Mesenchymal stem cell (in vitro differentiated cells and primary cell): ENCODE measurements at regions not wholly inside any gene's neighbourhood (a gene's known extent, or its start where the extent isn't known, plus 50 kb on each side); places are given as distances from the start of the nearest gene placed in this dataset.
A peak's percentile ranks its signal among the peaks of the same experiment; 100 is the strongest.
"Not testable (repeated sequence)": the region's sequence is repeated elsewhere in the genome, so short reads cannot be mapped to it uniquely, and the experiment has no call there.

Source experiments
- DNase-seq: peaks from one replicate; pipeline ENCODE4 v3.0.0-alpha.2; 2013
- H2AFZ ChIP-seq: one replicate; pipeline ENCODE4 v1.6.1; 2013; ENCODE audit warnings: low read depth, mild to moderate bottlenecking, control low read depth, inconsistent platforms, low read length, moderate library complexity
- H2AK5ac ChIP-seq: 2 replicates; pipeline ENCODE4 v1.6.1; 2013; ENCODE audit warnings: low read length, moderate library complexity, mild to moderate bottlenecking, inconsistent platforms; ENCODE audit not compliant: severe bottlenecking
- H2BK120ac ChIP-seq: one replicate; pipeline ENCODE4 v1.6.1; 2013; ENCODE audit warnings: low read depth, mild to moderate bottlenecking, inconsistent platforms, low read length, moderate library complexity
- H2BK12ac ChIP-seq, 2 experiments: one replicate each; pipeline ENCODE4 v1.6.1; 2013; ENCODE audit warnings: inconsistent platforms in 2 of 2, low read length in 2 of 2, mild to moderate bottlenecking in 2 of 2, moderate library complexity in 2 of 2, control low read depth in 1 of 2
- H2BK15ac ChIP-seq: one replicate; pipeline ENCODE4 v1.6.1; 2013; ENCODE audit warnings: mild to moderate bottlenecking, low read depth, inconsistent platforms; ENCODE audit not compliant: poor library complexity, severe bottlenecking
- H2BK5ac ChIP-seq: 2 replicates; pipeline ENCODE4 v1.6.1; 2013; ENCODE audit warnings: low read depth, mild to moderate bottlenecking, low read length, control low read depth, inconsistent platforms; ENCODE audit not compliant: poor library complexity, severe bottlenecking
- H3K14ac ChIP-seq, 2 experiments: one replicate each; pipeline ENCODE4 v1.6.1; 2013; ENCODE audit warnings: inconsistent platforms in 2 of 2, low read length in 2 of 2, control low read depth in 1 of 2, mild to moderate bottlenecking in 1 of 2, moderate library complexity in 1 of 2
- H3K18ac ChIP-seq, 2 experiments: one replicate each; pipeline ENCODE4 v1.6.1; 2013; ENCODE audit warnings: inconsistent platforms in 2 of 2, low read length in 2 of 2, control low read depth in 1 of 2, low read depth in 1 of 2, mild to moderate bottlenecking in 1 of 2
- H3K23ac ChIP-seq, 2 experiments: one replicate each; pipeline ENCODE4 v1.6.1; 2013; ENCODE audit warnings: inconsistent platforms in 2 of 2, low read length in 2 of 2, mild to moderate bottlenecking in 2 of 2, moderate library complexity in 2 of 2, control low read depth in 1 of 2
- H3K27ac ChIP-seq: 2 replicates; pipeline ENCODE4 v1.5.1; 2013; ENCODE audit warnings: mild to moderate bottlenecking, moderate library complexity, low read length, control low read depth, inconsistent platforms; ENCODE audit not compliant: poor library complexity, severe bottlenecking
- H3K27me3 ChIP-seq, 2 experiments: 2 replicates each; pipeline versions ENCODE4 v1.6.1 to v1.7.0; 2013; ENCODE audit warnings: low read length in 2 of 2, mild to moderate bottlenecking in 2 of 2, moderate library complexity in 2 of 2, control low read depth in 1 of 2, inconsistent platforms in 1 of 2; ENCODE audit not compliant: control insufficient read depth in 1 of 2, insufficient read depth in 1 of 2
- H3K36me3 ChIP-seq, 2 experiments: 2 replicates each; pipeline versions ENCODE4 v1.6.1 to v1.7.0; 2013; ENCODE audit warnings: low read length in 2 of 2, control low read depth in 1 of 2, inconsistent platforms in 1 of 2, low read depth in 1 of 2, mild to moderate bottlenecking in 1 of 2; ENCODE audit not compliant: insufficient read depth in 2 of 2, control insufficient read depth in 1 of 2
- H3K4ac ChIP-seq, 2 experiments: one replicate each; pipeline ENCODE4 v1.6.1; 2013; ENCODE audit warnings: inconsistent platforms in 2 of 2, low read length in 2 of 2, mild to moderate bottlenecking in 2 of 2, moderate library complexity in 2 of 2, control low read depth in 1 of 2, low read depth in 1 of 2
- H3K4me1 ChIP-seq: 2 replicates; pipeline ENCODE4 v1.6.1; 2013; ENCODE audit warnings: low read depth, low read length, control low read depth; ENCODE audit not compliant: control insufficient read depth, insufficient read depth
- H3K4me2 ChIP-seq: 2 replicates; pipeline ENCODE4 v1.6.1; 2013; ENCODE audit warnings: low read length, mild to moderate bottlenecking, inconsistent platforms; ENCODE audit not compliant: poor library complexity, severe bottlenecking
- H3K4me3 ChIP-seq, 2 experiments: 2 replicates each; pipeline versions ENCODE4 v1.5.1 to v1.7.0; 2013; ENCODE audit warnings: low read length in 2 of 2, mild to moderate bottlenecking in 2 of 2, control low read depth in 1 of 2, low read depth in 1 of 2; ENCODE audit not compliant: insufficient read depth in 1 of 2
- H3K79me1 ChIP-seq: replicated peaks from 2 replicates; pipeline ENCODE4 v1.6.1; 2013; ENCODE audit warnings: mild to moderate bottlenecking, control low read depth, low read length, inconsistent platforms; ENCODE audit not compliant: poor library complexity, severe bottlenecking
- H3K9ac ChIP-seq: 2 replicates; pipeline ENCODE4 v1.7.0; 2013; ENCODE audit warnings: mild to moderate bottlenecking, low read length, moderate library complexity
- H3K9me3 ChIP-seq: 2 replicates; pipeline ENCODE4 v1.7.0; 2013; ENCODE audit warnings: mild to moderate bottlenecking, low read length; ENCODE audit not compliant: control insufficient read depth
- H4K8ac ChIP-seq: one replicate; pipeline ENCODE4 v1.6.1; 2013; ENCODE audit warnings: inconsistent platforms, mild to moderate bottlenecking, low read length, moderate library complexity
- H4K91ac ChIP-seq: one replicate; pipeline ENCODE4 v1.6.1; 2013; ENCODE audit warnings: mild to moderate bottlenecking, low read length, inconsistent platforms
- WGBS: methylation state at CpG from one replicate; pipeline ENCODE4 v1.1.7; 2013; ENCODE audit warnings: mixed read lengths; 5-methylcytosine and 5-hydroxymethylcytosine counted together

DNA sequence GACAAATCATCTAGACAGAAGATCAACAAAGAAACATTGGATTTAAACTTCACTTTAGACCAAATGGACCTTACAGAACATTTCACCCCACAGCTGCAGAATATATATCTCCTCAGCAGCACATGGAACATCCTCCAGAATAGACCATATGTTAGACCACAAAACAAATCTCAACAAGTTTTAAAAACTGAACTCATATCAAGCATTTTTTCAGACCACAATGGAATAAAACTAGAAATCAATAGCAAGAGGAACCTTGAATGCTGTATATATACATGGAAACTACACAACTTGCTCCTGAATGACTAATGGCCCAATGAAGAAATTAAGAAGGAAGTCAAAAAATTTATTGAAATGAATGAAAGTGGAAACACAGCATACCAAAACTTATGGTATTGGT, 157.7 kb downstream of the MTERF1 start:
- Histone ChIP-seq H4K8ac (no peak overlapping the region), H3K14ac (no peak overlapping the region), H3K18ac (no peak overlapping the region), H2BK120ac (no peak overlapping the region), H3K4me2 (no peak overlapping the region), H4K91ac (no peak overlapping the region), H3K27me3 (no peaks in the 10 kb centered on the region), H3K4me1 (no peaks in the 10 kb centered on the region), H2BK5ac (no peak overlapping the region), H3K23ac (no peak overlapping the region), H3K79me1 (no peaks in the 10 kb centered on the region), H2AFZ (no peak overlapping the region), H2BK15ac (no peak overlapping the region), H2BK12ac (no peak overlapping the region), H3K9ac (no peak overlapping the region), H3K36me3 (no peaks in the 10 kb centered on the region), H3K27ac (no peak overlapping the region), H2AK5ac (no peak overlapping the region), H3K4ac (no peak overlapping the region), H3K9me3 (peaks cover 7% of the 10 kb centered on the region), H3K4me3 (no peak overlapping the region)
- DNase-seq, result no peak

DNA sequence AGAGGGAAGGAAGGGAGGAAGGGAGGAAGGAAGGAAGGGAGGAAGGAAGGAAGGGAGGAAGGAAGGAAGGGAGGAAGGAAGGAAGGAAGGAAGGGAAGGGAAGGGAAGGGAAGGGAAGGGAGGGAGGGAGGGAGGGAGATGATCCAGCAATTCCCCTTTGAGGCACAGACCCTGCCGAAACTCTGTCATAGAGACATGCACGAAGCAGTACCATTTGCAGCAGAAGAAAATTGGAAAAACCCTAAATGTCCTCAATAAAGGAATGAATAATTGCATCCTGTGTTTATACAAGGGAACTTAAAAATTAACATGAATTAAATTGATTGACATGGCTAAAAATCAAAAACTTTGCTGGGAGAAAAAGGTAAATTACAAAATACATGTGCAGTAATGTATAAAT, 151.5 kb downstream of the MTERF1 start:
- H3K36me3 ChIP-seq, H2AFZ ChIP-seq, H3K9ac ChIP-seq, H3K79me1 ChIP-seq, H2BK12ac ChIP-seq, H2BK120ac ChIP-seq, DNase-seq, H2BK5ac ChIP-seq, H2AK5ac ChIP-seq, H3K27me3 ChIP-seq, H3K9me3 ChIP-seq, H3K4me1 ChIP-seq, H3K4me3 ChIP-seq, H3K14ac ChIP-seq, H2BK15ac ChIP-seq, H3K27ac ChIP-seq, H4K8ac ChIP-seq, H3K4me2 ChIP-seq, H3K4ac ChIP-seq, H4K91ac ChIP-seq, H3K18ac ChIP-seq, H3K23ac ChIP-seq: not testable (repeated sequence)
- no CpG with 5 or more reads among the region's 2 CpGs for WGBS

DNA sequence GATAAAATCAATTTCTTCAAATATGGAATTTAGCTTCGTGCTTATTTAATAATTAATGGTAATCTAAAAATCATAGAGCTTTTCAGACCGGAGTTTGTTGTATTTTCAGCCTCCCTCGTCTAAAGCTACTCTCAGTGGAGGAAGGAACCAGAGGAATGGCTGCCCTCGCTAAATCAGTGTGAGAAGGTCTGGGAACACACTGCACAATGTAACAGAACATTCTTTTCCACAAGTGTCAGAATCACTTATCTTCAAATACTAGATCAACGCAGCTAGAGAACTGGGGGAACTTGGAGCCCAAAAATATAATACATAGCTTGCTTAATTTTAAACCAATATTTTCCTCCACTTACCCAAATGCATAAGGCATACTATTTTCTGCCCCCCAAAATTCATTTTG, 148.5 kb downstream of the MTERF1 start:
- Histone ChIP-seq H3K36me3 (no peaks in the 10 kb centered on the region), H3K27ac (no peak overlapping the region), H2AK5ac (no peak overlapping the region), H3K4me3 (no peak overlapping the region), H4K8ac (no peak overlapping the region), H2AFZ (no peak overlapping the region), H3K4me1 (no peaks in the 10 kb centered on the region), H3K9ac (no peak overlapping the region), H3K18ac (no peak overlapping the region), H3K4ac (no peak overlapping the region), H3K27me3 (no peaks in the 10 kb centered on the region), H3K79me1 (no peaks in the 10 kb centered on the region), H3K9me3 (peaks cover 11% of the 10 kb centered on the region), H2BK5ac (no peak overlapping the region), H3K4me2 (no peak overlapping the region), H2BK15ac (no peak overlapping the region), H2BK12ac (no peak overlapping the region), H3K14ac (no peak overlapping the region), H2BK120ac (no peak overlapping the region), H4K91ac (no peak overlapping the region), H3K23ac (no peak overlapping the region)
- WGBS, result 78% methylated on average over 4 of the region's 5 CpGs
- no peak for DNase-seq

DNA sequence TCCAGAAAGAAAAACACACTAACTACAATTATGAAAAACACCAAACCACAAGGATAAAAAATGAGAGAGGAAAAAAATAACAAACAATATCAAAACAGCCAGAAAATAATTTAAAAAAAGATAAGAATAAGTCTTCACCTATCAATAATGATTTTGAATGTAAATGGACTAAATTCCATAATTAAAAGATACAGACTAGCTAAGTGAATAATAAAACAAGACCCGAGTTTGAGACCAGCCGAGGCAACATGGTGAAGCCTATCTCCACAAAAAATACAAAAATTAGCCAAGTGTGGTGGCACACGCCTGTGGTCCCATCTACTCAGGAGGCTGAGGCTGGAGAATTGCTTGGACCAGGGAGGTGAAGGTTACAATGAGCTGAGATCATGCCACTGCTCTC, 131.1 kb downstream of the MTERF1 start:
- H2BK15ac ChIP-seq, result no peak overlapping the region
- H3K27me3 ChIP-seq, result peaks cover 0 to 7% of the 10 kb centered on the region in 2 experiments
- H3K9me3 ChIP-seq, result peaks cover 10% of the 10 kb centered on the region
- H2BK5ac ChIP-seq, result no peak overlapping the region
- H4K91ac ChIP-seq, result no peak overlapping the region
- no peak overlapping the region for H3K4me2 ChIP-seq
- no peak overlapping the region for H3K27ac ChIP-seq
- H2AFZ ChIP-seq, result peak overlapping the region; percentile 27
- no peak overlapping the region for H2BK12ac ChIP-seq
- H3K4me3 ChIP-seq, result no peak overlapping the region
- no peak overlapping the region for H3K9ac ChIP-seq
- H3K4me1 ChIP-seq, result no peaks in the 10 kb centered on the region
- no peaks in the 10 kb centered on the region for H3K79me1 ChIP-seq
- no peak overlapping the region for H3K18ac ChIP-seq
- H3K23ac ChIP-seq, result no peak overlapping the region
- H3K14ac ChIP-seq, result no peak overlapping the region
- H3K4ac ChIP-seq, result no peak overlapping the region
- no peak overlapping the region for H2BK120ac ChIP-seq
- no peak overlapping the region for H4K8ac ChIP-seq
- no peak overlapping the region for H2AK5ac ChIP-seq
- DNase-seq, result no peak
- H3K36me3 ChIP-seq, result no peaks in the 10 kb centered on the region
- 50% methylated on average over 1 of the region's 3 CpGs for WGBS
